ENCODE measurements at regions not wholly inside any gene's neighbourhood (a gene's known extent, or its start where the extent isn't known, plus 50 kb on each side); places are given as distances from the start of the nearest gene placed in this dataset.

DNA sequence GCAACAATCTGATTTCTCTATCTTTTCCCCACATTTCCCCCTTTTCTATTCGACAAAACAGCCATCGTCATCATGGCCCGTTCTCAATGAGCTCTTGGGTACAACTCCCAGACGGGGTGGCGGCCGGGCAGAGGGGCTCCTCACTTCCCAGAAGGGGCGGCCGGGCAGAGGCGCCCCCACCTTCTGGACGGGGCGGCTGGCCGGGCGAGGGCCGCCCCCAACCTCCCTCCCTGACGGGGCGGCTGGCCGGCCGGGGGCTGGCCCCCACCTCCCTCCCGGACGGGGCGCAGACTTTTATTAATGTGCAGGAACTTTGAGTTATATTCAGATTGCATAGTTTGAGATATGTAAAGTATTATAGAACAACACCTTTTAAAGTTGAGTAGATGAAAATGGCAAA is 64.4 kb upstream of the HPGD start:
- no peak for DNase-seq (ENCODE audit: low read depth)
- TF ChIP-seq, protein P1, sequence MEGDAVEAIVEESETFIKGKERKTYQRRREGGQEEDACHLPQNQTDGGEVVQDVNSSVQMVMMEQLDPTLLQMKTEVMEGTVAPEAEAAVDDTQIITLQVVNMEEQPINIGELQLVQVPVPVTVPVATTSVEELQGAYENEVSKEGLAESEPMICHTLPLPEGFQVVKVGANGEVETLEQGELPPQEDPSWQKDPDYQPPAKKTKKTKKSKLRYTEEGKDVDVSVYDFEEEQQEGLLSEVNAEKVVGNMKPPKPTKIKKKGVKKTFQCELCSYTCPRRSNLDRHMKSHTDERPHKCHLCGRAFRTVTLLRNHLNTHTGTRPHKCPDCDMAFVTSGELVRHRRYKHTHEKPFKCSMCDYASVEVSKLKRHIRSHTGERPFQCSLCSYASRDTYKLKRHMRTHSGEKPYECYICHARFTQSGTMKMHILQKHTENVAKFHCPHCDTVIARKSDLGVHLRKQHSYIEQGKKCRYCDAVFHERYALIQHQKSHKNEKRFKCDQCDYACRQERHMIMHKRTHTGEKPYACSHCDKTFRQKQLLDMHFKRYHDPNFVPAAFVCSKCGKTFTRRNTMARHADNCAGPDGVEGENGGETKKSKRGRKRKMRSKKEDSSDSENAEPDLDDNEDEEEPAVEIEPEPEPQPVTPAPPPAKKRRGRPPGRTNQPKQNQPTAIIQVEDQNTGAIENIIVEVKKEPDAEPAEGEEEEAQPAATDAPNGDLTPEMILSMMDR (IDR thresholded peaks at IDR 0.05; ENCODE audit: insufficient read depth, low read length) = no peak
- H3K4me3 ChIP-seq (ENCODE audit: low read depth, low read length) = no peak overlapping the region

- no peak for DNase-seq (ENCODE audit: low read depth)
- H3K4me3 ChIP-seq (ENCODE audit: low read depth, low read length) = no peak overlapping the region
- TF ChIP-seq, protein P1 (IDR thresholded peaks at IDR 0.05; ENCODE audit: insufficient read depth, low read length) = no peak
These were observed 60.8 kb upstream of the HPGD start for GRCh38 chr4:174583056-174583455.

GRCh38 chr4:174582463-174582862 is 60.2 kb upstream of the HPGD start:
- no peak overlapping the region for H3K4me3 ChIP-seq (ENCODE audit: low read depth, low read length)
- TF ChIP-seq, protein P1 (IDR thresholded peaks at IDR 0.05; ENCODE audit: insufficient read depth, low read length) = no peak
- no peak for DNase-seq (ENCODE audit: low read depth)

DNA sequence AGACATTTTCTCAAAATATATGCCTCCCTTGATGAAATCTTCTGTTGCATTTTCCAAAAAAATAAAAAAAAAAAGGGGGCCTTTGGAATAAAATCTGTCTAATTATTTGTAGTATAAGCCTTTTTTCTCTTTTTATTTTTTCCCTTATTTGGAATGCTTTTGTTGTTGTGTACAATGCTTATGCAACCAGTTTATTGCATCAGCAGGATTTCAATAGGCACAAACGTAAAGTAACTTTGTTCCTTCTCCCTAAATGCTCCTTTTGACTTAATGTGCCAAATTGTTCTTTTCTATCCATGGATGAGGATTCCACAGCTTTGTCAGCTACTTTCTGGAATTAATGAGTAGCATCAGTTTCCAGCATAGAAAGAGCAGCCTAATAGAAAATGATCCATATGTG is 59.6 kb upstream of the HPGD start:
- TF ChIP-seq, protein P1 (IDR thresholded peaks at IDR 0.05; ENCODE audit: insufficient read depth, low read length) = no peak
- no peak for DNase-seq (ENCODE audit: low read depth)
- H3K4me3 ChIP-seq (ENCODE audit: low read depth, low read length) = no peak overlapping the region

- TF ChIP-seq, protein P1 (IDR thresholded peaks at IDR 0.05; ENCODE audit: insufficient read depth, low read length) = no peak
- no peak overlapping the region for H3K4me3 ChIP-seq (ENCODE audit: low read depth, low read length)
- DNase-seq (ENCODE audit: low read depth) = peak; percentile 33
These were observed 58.3 kb upstream of the HPGD start for GRCh38 chr4:174580597-174580996.

DNA sequence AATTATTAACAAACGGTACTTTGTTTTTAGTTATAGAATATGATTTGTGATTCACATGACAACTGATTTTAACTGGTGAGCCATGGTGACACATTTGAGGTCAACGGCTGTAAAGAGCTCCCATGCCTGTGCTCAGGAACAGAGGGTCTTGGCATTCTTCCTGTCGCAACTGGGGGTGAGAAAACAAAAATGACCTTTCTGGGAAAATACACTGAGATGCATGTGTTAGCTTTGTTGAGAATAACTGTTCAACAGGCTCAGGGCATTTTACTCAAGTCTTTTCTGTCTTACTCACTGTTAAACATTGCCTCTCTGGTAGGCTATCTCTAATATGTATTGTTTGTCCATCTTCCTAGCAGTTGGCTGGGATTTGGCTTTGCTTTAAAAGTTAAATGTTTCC is 57.1 kb upstream of the HPGD start:
- H3K4me3 ChIP-seq (ENCODE audit: low read depth, low read length) = no peak overlapping the region
- DNase-seq (ENCODE audit: low read depth) = peak; percentile 13
- TF ChIP-seq, protein P1 (IDR thresholded peaks at IDR 0.05; ENCODE audit: insufficient read depth, low read length) = no peak

GRCh38 chr4:174578366-174578765 is 56.1 kb upstream of the HPGD start:
- DNase-seq (ENCODE audit: low read depth) = peak; percentile 63

More at GRCh38 chr4:174578366-174578765, 56.1 kb upstream of the HPGD start:
- H3K4me3 ChIP-seq (ENCODE audit: low read depth, low read length) = no peak overlapping the region
- TF ChIP-seq, protein P1 (IDR thresholded peaks at IDR 0.05; ENCODE audit: insufficient read depth, low read length) = no peak
